Skeletal muscle satellite cell (primary cell): ENCODE measurements at regions not wholly inside any gene's neighbourhood (a gene's known extent, or its start where the extent isn't known, plus 50 kb on each side); places are given as distances from the start of the nearest gene placed in this dataset.
A peak's percentile ranks its signal among the peaks of the same experiment; 100 is the strongest.
"Not testable (repeated sequence)": the region's sequence is repeated elsewhere in the genome, so short reads cannot be mapped to it uniquely, and the experiment has no call there.

Experiments
- H3K27me3 ChIP-seq: 2 replicates; pipeline ENCODE4 v1.7.0; 2013; ENCODE audit warnings: low read length; ENCODE audit not compliant: control insufficient read depth, insufficient read depth
- H3K36me3 ChIP-seq: 2 replicates; pipeline ENCODE4 v1.7.0; 2013; ENCODE audit warnings: mild to moderate bottlenecking, control low read depth, low read length; ENCODE audit not compliant: insufficient read depth
- H3K4me1 ChIP-seq: 2 replicates; pipeline ENCODE4 v1.7.0; 2013; ENCODE audit warnings: low read length; ENCODE audit not compliant: control insufficient read depth, insufficient read depth
- H3K4me2 ChIP-seq: 2 replicates; pipeline ENCODE4 v1.7.0; 2013; ENCODE audit warnings: mild to moderate bottlenecking, low read length
- H3K4me3 ChIP-seq: 2 replicates; pipeline ENCODE4 v1.7.0; 2013; ENCODE audit warnings: low read length
- H3K9ac ChIP-seq: 2 replicates; pipeline ENCODE4 v1.7.0; 2013; ENCODE audit warnings: mild to moderate bottlenecking, low read depth, low read length, moderate library complexity
- H3K9me3 ChIP-seq: replicated peaks from 2 replicates; pipeline ENCODE4 v1.7.0; 2013; ENCODE audit warnings: mild to moderate bottlenecking, control low read depth, low read length

GRCh38 chr10:30163410-30163809 is 104.0 kb upstream of the JCAD start:
- H3K9me3 ChIP-seq, H3K27me3 ChIP-seq, H3K9ac ChIP-seq, H3K36me3 ChIP-seq, H3K4me1 ChIP-seq, H3K4me2 ChIP-seq, H3K4me3 ChIP-seq: not testable (repeated sequence)

GRCh38 chr10:30162796-30163195 is 103.4 kb upstream of the JCAD start:
- not testable (repeated sequence) for H3K9ac ChIP-seq, H3K4me1 ChIP-seq, H3K9me3 ChIP-seq, H3K4me2 ChIP-seq, H3K4me3 ChIP-seq, H3K36me3 ChIP-seq, H3K27me3 ChIP-seq

- Histone ChIP-seq H3K9me3 (no peaks in the 10 kb centered on the region), H3K4me1 (no peaks in the 10 kb centered on the region), H3K36me3 (no peaks in the 10 kb centered on the region), H3K27me3 (no peaks in the 10 kb centered on the region), H3K4me2 (no peak overlapping the region), H3K4me3 (no peak overlapping the region), H3K9ac (no peak overlapping the region)
Measured at GRCh38 chr10:30160271-30160982, 101.0 kb upstream of the JCAD start.

GRCh38 chr10:30159614-30160013 is 100.2 kb upstream of the JCAD start:
- H3K9me3 ChIP-seq, H3K27me3 ChIP-seq, H3K36me3 ChIP-seq, H3K4me2 ChIP-seq, H3K4me3 ChIP-seq, H3K9ac ChIP-seq, H3K4me1 ChIP-seq: not testable (repeated sequence)

GRCh38 chr10:30158325-30158960 is 99.1 kb upstream of the JCAD start:
- H3K4me1 ChIP-seq = no peaks in the 10 kb centered on the region
- H3K4me3 ChIP-seq = no peak overlapping the region
- H3K9ac ChIP-seq = no peak overlapping the region
- H3K9me3 ChIP-seq = no peaks in the 10 kb centered on the region
- H3K4me2 ChIP-seq = no peak overlapping the region
- H3K27me3 ChIP-seq = no peaks in the 10 kb centered on the region
- no peaks in the 10 kb centered on the region for H3K36me3 ChIP-seq

GRCh38 chr10:30155401-30155800 is 96.0 kb upstream of the JCAD start:
- H3K9me3 ChIP-seq = no peaks in the 10 kb centered on the region
- H3K4me3 ChIP-seq = no peak overlapping the region
- H3K27me3 ChIP-seq = no peaks in the 10 kb centered on the region
- H3K36me3 ChIP-seq = no peaks in the 10 kb centered on the region
- H3K9ac ChIP-seq = no peak overlapping the region
- H3K4me1 ChIP-seq = peaks cover 9% of the 10 kb centered on the region
- no peak overlapping the region for H3K4me2 ChIP-seq

GRCh38 chr10:30154561-30154960 is 95.2 kb upstream of the JCAD start:
- no peaks in the 10 kb centered on the region for H3K9me3 ChIP-seq
- no peak overlapping the region for H3K4me2 ChIP-seq
- no peaks in the 10 kb centered on the region for H3K36me3 ChIP-seq
- H3K4me1 ChIP-seq = peaks cover 9% of the 10 kb centered on the region
- no peak overlapping the region for H3K9ac ChIP-seq
- H3K4me3 ChIP-seq = no peak overlapping the region
- H3K27me3 ChIP-seq = no peaks in the 10 kb centered on the region

- Histone ChIP-seq H3K27me3 (no peaks in the 10 kb centered on the region), H3K4me3 (no peak overlapping the region), H3K9ac (no peak overlapping the region), H3K4me2 (no peak overlapping the region), H3K36me3 (no peaks in the 10 kb centered on the region), H3K9me3 (no peaks in the 10 kb centered on the region), H3K4me1 (peaks cover 9% of the 10 kb centered on the region)
Measured at GRCh38 chr10:30154126-30154525, 94.7 kb upstream of the JCAD start.

- Histone ChIP-seq H3K4me3 (no peak overlapping the region), H3K9ac (peak overlapping the region; percentile 49), H3K36me3 (no peaks in the 10 kb centered on the region), H3K4me1 (peaks cover 9% of the 10 kb centered on the region), H3K27me3 (peaks cover 7% of the 10 kb centered on the region), H3K4me2 (peak overlapping the region; percentile 46), H3K9me3 (no peaks in the 10 kb centered on the region)
Measured at GRCh38 chr10:30151581-30152389, 92.4 kb upstream of the JCAD start.

- H3K9me3 ChIP-seq = no peaks in the 10 kb centered on the region
- no peak overlapping the region for H3K4me2 ChIP-seq
- no peaks in the 10 kb centered on the region for H3K4me1 ChIP-seq
- H3K4me3 ChIP-seq = no peak overlapping the region
- H3K9ac ChIP-seq = no peak overlapping the region
- H3K36me3 ChIP-seq = no peaks in the 10 kb centered on the region
- peaks cover 41% of the 10 kb centered on the region for H3K27me3 ChIP-seq
Measured at GRCh38 chr10:30141423-30141822, 82.0 kb upstream of the JCAD start.

GRCh38 chr10:30134171-30134945 is 75.0 kb upstream of the JCAD start:
- no peaks in the 10 kb centered on the region for H3K4me1 ChIP-seq
- H3K4me3 ChIP-seq = no peak overlapping the region
- H3K9ac ChIP-seq = no peak overlapping the region
- peaks cover 25% of the 10 kb centered on the region for H3K27me3 ChIP-seq
- H3K4me2 ChIP-seq = no peak overlapping the region
- H3K9me3 ChIP-seq = no peaks in the 10 kb centered on the region
- no peaks in the 10 kb centered on the region for H3K36me3 ChIP-seq
